Progenitor cell of endocrine pancreas (in vitro differentiated cells): ENCODE measurements at regions not wholly inside any gene's neighbourhood (a gene's known extent, or its start where the extent isn't known, plus 50 kb on each side); places are given as distances from the start of the nearest gene placed in this dataset.

Source experiments
- DNase-seq: peaks from one replicate; pipeline ENCODE4 v3.0.0; 2021; ENCODE audit warnings: low spot score; ENCODE audit not compliant: unreplicated experiment
- H3K27ac Mint-ChIP-seq: 2 replicates; pipeline ENCODE4 v1.8.0; 2021; ENCODE audit warnings: mild to moderate bottlenecking, moderate library complexity, mixed read lengths
- H3K27me3 Mint-ChIP-seq: 2 replicates; pipeline ENCODE4 v1.8.0; 2021; ENCODE audit warnings: mixed read lengths
- H3K36me3 Mint-ChIP-seq: 2 replicates; pipeline ENCODE4 v1.8.0; 2022; ENCODE audit warnings: mixed read lengths; ENCODE audit not compliant: insufficient read depth
- H3K4me1 Mint-ChIP-seq: 2 replicates; pipeline ENCODE4 v1.8.0; 2021; ENCODE audit warnings: low read depth, mixed read lengths
- H3K4me3 Mint-ChIP-seq: 2 replicates; pipeline ENCODE4 v1.8.0; 2021; ENCODE audit warnings: low read depth, mild to moderate bottlenecking, moderate library complexity, mixed read lengths
- H3K9me3 Mint-ChIP-seq: 2 replicates; pipeline ENCODE4 v1.8.0; 2021; ENCODE audit warnings: low read depth, mixed read lengths
- TF ChIP-seq, protein P1 (sequence below): fragments of 200-600 bp; sonication (generic); IDR thresholded peaks from one replicate; pipeline ENCODE4 v1.5.0; 2021; ENCODE audit warnings: antibody characterized with exemption, mild to moderate bottlenecking; ENCODE audit not compliant: unreplicated experiment

DNA sequence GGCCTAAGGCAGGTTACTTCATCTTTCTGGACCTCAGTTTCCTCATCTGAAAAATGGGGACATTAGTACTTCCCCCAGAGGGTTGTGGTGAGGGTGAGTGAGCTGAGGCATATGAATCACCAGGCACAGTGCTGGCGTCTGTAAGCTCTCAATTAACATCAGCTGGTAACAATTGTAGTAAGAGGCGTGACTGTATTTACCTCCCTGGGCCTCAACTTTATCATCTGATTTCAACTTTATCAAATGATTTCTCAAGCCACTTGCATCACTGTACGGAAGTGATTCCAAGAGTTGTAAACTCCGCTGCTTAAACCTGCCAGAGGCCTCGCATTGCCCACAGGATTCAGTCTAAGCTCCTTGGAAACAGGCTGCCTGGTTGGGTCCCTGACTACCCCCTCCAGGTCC, 53.6 kb upstream of the PKDCC start:
- Mint-ChIP-seq H3K4me1 (peaks cover 24% of the 10 kb centered on the region), H3K27ac (no peak overlapping the region), H3K9me3 (no peaks in the 10 kb centered on the region)

DNA sequence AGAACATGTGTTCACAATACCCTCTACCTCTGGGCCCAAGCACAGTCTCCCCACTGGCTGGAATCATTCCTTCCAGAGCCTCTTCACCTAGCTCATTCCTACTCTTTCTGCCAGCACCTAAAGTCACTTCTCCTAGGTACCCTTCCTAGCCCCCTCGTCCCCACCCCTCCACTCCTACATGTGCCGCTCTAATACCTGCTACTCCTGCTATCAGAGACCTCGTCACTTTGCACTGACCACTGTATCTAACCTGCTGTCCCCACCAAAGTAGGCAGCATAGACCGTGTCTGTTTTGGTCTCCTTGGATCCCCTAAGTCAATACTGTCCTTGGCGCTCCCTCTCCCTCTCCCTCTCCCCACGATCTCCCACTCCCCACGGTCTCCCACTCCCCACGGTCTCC, 53.2 kb upstream of the PKDCC start:
- H3K27me3 Mint-ChIP-seq, result no peaks in the 10 kb centered on the region
- H3K27ac Mint-ChIP-seq, result no peak overlapping the region
- TF ChIP-seq, protein P1, sequence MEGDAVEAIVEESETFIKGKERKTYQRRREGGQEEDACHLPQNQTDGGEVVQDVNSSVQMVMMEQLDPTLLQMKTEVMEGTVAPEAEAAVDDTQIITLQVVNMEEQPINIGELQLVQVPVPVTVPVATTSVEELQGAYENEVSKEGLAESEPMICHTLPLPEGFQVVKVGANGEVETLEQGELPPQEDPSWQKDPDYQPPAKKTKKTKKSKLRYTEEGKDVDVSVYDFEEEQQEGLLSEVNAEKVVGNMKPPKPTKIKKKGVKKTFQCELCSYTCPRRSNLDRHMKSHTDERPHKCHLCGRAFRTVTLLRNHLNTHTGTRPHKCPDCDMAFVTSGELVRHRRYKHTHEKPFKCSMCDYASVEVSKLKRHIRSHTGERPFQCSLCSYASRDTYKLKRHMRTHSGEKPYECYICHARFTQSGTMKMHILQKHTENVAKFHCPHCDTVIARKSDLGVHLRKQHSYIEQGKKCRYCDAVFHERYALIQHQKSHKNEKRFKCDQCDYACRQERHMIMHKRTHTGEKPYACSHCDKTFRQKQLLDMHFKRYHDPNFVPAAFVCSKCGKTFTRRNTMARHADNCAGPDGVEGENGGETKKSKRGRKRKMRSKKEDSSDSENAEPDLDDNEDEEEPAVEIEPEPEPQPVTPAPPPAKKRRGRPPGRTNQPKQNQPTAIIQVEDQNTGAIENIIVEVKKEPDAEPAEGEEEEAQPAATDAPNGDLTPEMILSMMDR, result no peak
- no peak for DNase-seq
- H3K36me3 Mint-ChIP-seq, result peaks cover 2% of the 10 kb centered on the region
- H3K4me1 Mint-ChIP-seq, result peaks cover 20% of the 10 kb centered on the region
- no peak overlapping the region for H3K4me3 Mint-ChIP-seq
- H3K9me3 Mint-ChIP-seq, result no peaks in the 10 kb centered on the region

More for the DNA sequence above, 53.6 kb upstream of the PKDCC start:
- TF ChIP-seq, protein P1, result no peak
- H3K27me3 Mint-ChIP-seq, result no peaks in the 10 kb centered on the region
- no peak overlapping the region for H3K4me3 Mint-ChIP-seq
- H3K36me3 Mint-ChIP-seq, result peaks cover 2% of the 10 kb centered on the region
- DNase-seq, result no peak

DNA sequence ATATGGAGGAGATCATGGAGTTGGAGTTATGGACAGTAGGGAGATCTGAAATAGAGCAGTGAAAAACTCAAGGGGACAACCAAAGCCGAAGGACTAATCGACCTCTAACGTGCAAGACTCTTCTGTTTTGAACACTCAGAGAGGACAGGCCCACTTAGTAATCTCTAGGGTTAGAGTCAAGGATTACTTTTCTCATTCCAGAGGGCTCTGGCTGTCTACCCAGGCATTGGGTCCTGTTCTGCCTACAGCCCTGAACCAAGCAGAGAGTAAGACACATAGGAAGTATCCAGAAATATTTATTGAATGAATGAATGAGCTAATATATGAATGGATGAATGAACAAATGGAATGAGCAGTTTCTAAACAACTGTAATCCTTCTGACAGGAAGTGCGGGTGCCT, 50.3 kb upstream of the PKDCC start:
- H3K4me3 Mint-ChIP-seq, result no peak overlapping the region
- peaks cover 3% of the 10 kb centered on the region for H3K9me3 Mint-ChIP-seq
- no peaks in the 10 kb centered on the region for H3K27me3 Mint-ChIP-seq
- TF ChIP-seq, protein P1, result no peak
- no peak for DNase-seq
- H3K4me1 Mint-ChIP-seq, result peaks cover 4% of the 10 kb centered on the region
- no peak overlapping the region for H3K27ac Mint-ChIP-seq
- H3K36me3 Mint-ChIP-seq, result peaks cover 2% of the 10 kb centered on the region
